ENCODE measurements at regions not wholly inside any gene's neighbourhood (a gene's known extent, or its start where the extent isn't known, plus 50 kb on each side); places are given as distances from the start of the nearest gene placed in this dataset.

DNA sequence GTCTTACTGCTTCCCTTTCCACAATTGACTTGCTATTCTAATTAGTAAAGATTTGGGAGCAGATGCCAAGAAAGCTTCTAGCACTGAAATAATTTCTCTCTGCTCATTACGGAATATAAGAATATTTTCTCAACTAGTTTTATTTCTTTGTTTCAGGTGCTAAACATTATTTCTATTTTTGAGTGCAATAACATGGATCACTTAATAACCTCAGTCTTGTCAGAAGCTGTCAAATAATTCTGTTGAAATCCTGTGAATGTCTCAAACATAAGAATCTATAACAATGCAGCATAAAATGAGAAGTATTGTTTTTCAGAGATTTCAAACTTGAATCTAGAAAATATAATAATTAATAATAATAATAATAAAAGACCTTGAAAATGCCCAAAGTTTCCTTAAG, 1221.0 kb downstream of the DSC3 start:
- TF ChIP-seq ZFP3 (CRISPR knock-in tag; IDR thresholded peaks at IDR 0.05), result no peak
- TF ChIP-seq, protein P1, sequence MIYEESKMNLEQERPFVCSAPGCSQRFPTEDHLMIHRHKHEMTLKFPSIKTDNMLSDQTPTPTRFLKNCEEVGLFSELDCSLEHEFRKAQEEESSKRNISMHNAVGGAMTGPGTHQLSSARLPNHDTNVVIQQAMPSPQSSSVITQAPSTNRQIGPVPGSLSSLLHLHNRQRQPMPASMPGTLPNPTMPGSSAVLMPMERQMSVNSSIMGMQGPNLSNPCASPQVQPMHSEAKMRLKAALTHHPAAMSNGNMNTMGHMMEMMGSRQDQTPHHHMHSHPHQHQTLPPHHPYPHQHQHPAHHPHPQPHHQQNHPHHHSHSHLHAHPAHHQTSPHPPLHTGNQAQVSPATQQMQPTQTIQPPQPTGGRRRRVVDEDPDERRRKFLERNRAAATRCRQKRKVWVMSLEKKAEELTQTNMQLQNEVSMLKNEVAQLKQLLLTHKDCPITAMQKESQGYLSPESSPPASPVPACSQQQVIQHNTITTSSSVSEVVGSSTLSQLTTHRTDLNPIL (CRISPR knock-in tag; IDR thresholded peaks at IDR 0.05; ENCODE audit: low read depth), result no peak
- TF ChIP-seq ZNF8 (CRISPR knock-in tag; IDR thresholded peaks at IDR 0.05), result no peak
- no peak for TF ChIP-seq ZNF565 (CRISPR knock-in tag; conservative IDR thresholded peaks at IDR 0.05; ENCODE audit: low read depth)
- TF ChIP-seq, protein P2, sequence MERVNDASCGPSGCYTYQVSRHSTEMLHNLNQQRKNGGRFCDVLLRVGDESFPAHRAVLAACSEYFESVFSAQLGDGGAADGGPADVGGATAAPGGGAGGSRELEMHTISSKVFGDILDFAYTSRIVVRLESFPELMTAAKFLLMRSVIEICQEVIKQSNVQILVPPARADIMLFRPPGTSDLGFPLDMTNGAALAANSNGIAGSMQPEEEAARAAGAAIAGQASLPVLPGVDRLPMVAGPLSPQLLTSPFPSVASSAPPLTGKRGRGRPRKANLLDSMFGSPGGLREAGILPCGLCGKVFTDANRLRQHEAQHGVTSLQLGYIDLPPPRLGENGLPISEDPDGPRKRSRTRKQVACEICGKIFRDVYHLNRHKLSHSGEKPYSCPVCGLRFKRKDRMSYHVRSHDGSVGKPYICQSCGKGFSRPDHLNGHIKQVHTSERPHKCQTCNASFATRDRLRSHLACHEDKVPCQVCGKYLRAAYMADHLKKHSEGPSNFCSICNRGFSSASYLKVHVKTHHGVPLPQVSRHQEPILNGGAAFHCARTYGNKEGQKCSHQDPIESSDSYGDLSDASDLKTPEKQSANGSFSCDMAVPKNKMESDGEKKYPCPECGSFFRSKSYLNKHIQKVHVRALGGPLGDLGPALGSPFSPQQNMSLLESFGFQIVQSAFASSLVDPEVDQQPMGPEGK (CRISPR knock-in tag; IDR thresholded peaks at IDR 0.05; ENCODE audit: borderline replicate concordance), result no peak
- TF ChIP-seq, protein P3, sequence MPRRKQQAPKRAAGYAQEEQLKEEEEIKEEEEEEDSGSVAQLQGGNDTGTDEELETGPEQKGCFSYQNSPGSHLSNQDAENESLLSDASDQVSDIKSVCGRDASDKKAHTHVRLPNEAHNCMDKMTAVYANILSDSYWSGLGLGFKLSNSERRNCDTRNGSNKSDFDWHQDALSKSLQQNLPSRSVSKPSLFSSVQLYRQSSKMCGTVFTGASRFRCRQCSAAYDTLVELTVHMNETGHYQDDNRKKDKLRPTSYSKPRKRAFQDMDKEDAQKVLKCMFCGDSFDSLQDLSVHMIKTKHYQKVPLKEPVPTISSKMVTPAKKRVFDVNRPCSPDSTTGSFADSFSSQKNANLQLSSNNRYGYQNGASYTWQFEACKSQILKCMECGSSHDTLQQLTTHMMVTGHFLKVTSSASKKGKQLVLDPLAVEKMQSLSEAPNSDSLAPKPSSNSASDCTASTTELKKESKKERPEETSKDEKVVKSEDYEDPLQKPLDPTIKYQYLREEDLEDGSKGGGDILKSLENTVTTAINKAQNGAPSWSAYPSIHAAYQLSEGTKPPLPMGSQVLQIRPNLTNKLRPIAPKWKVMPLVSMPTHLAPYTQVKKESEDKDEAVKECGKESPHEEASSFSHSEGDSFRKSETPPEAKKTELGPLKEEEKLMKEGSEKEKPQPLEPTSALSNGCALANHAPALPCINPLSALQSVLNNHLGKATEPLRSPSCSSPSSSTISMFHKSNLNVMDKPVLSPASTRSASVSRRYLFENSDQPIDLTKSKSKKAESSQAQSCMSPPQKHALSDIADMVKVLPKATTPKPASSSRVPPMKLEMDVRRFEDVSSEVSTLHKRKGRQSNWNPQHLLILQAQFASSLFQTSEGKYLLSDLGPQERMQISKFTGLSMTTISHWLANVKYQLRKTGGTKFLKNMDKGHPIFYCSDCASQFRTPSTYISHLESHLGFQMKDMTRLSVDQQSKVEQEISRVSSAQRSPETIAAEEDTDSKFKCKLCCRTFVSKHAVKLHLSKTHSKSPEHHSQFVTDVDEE (CRISPR knock-in tag; IDR thresholded peaks at IDR 0.05), result no peak
- no peak for TF ChIP-seq ZFP30 (CRISPR knock-in tag; IDR thresholded peaks at IDR 0.05)
- TF ChIP-seq SNAI2 (CRISPR knock-in tag; IDR thresholded peaks at IDR 0.05), result no peak
- no peak for TF ChIP-seq RARB (CRISPR knock-in tag; IDR thresholded peaks at IDR 0.05)
- no peak for TF ChIP-seq PPARA (CRISPR knock-in tag; IDR thresholded peaks at IDR 0.05; ENCODE audit: borderline replicate concordance)
- TF ChIP-seq ARNTL (CRISPR knock-in tag; IDR thresholded peaks at IDR 0.05; ENCODE audit: borderline replicate concordance, low read depth), result no peak
- no peak for TF ChIP-seq ZNF70 (CRISPR knock-in tag; IDR thresholded peaks at IDR 0.05)

Measured in SK-N-SH treated with all-trans-retinoic acid at 6 μM for 48 hours (cell line).